Neural crest cell (in vitro differentiated cells): ENCODE measurements at regions not wholly inside any gene's neighbourhood (a gene's known extent, or its start where the extent isn't known, plus 50 kb on each side); places are given as distances from the start of the nearest gene placed in this dataset.

Experiments
- DNase-seq: peaks from one replicate; pipeline ENCODE4 v3.0.0; 2021; ENCODE audit warnings: low read depth, mixed read lengths, low spot score
- H3K27ac Mint-ChIP-seq: one replicate; pipeline ENCODE4 v1.8.0; 2021; ENCODE audit warnings: mild to moderate bottlenecking, mixed read lengths; ENCODE audit not compliant: unreplicated experiment
- H3K27me3 Mint-ChIP-seq: 2 replicates; pipeline ENCODE4 v1.8.0; 2021; ENCODE audit warnings: low read depth, mild to moderate bottlenecking, mixed read lengths
- H3K36me3 Mint-ChIP-seq: 2 replicates; pipeline ENCODE4 v1.8.0; 2021; ENCODE audit warnings: low read depth, mild to moderate bottlenecking, mixed read lengths
- H3K4me1 Mint-ChIP-seq: 2 replicates; pipeline ENCODE4 v1.8.0; 2021; ENCODE audit warnings: mixed read lengths
- H3K4me3 Mint-ChIP-seq: one replicate; pipeline ENCODE4 v1.8.0; 2021; ENCODE audit warnings: mild to moderate bottlenecking, mixed read lengths
- H3K9me3 Mint-ChIP-seq: 2 replicates; pipeline ENCODE4 v1.8.0; 2021; ENCODE audit warnings: mixed read lengths
- TF ChIP-seq, protein P1 (sequence below): fragments of 200-600 bp; sonication (generic); conservative IDR thresholded peaks from 2 replicates; pipeline ENCODE4 v1.5.0; 2021; ENCODE audit warnings: antibody characterized with exemption, mild to moderate bottlenecking

DNA sequence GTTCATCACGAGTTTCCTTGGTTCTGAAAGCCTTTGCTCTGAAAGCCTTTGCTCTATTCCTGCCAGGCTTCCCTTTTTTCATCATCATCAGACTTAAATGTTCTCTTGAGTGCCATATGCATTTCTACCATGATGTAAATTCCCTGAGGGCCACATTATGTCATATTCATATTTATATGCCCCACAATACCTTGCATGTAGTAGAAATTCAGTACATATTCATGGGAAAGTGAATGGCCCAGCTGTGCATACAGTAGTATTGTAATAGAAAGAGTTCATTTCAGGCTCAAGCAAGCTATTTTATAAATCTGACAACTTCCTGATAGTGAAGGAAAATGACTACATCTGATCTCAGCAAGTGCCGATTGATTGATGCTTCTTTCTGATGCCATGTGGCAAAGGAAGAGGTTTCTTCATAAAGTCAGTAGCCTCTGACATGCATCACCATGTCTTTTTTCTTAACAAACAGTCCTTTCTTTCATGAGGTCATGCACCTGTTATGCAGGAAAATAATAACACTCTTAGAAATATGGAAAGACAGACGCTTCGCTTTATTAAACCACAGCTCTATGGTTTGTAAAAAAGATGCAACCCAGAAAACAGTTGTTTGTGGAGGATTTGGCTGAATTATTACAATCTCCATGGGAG, 308.7 kb downstream of the SAMD5 start:
- Mint-ChIP-seq H3K4me3 (no peak overlapping the region), H3K27me3 (peaks cover 63% of the 10 kb centered on the region), H3K27ac (no peak overlapping the region), H3K4me1 (peaks cover 23% of the 10 kb centered on the region), H3K9me3 (no peaks in the 10 kb centered on the region), H3K36me3 (no peaks in the 10 kb centered on the region)
- TF ChIP-seq, protein P1, sequence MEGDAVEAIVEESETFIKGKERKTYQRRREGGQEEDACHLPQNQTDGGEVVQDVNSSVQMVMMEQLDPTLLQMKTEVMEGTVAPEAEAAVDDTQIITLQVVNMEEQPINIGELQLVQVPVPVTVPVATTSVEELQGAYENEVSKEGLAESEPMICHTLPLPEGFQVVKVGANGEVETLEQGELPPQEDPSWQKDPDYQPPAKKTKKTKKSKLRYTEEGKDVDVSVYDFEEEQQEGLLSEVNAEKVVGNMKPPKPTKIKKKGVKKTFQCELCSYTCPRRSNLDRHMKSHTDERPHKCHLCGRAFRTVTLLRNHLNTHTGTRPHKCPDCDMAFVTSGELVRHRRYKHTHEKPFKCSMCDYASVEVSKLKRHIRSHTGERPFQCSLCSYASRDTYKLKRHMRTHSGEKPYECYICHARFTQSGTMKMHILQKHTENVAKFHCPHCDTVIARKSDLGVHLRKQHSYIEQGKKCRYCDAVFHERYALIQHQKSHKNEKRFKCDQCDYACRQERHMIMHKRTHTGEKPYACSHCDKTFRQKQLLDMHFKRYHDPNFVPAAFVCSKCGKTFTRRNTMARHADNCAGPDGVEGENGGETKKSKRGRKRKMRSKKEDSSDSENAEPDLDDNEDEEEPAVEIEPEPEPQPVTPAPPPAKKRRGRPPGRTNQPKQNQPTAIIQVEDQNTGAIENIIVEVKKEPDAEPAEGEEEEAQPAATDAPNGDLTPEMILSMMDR = no peak
- DNase-seq = no peak

DNA sequence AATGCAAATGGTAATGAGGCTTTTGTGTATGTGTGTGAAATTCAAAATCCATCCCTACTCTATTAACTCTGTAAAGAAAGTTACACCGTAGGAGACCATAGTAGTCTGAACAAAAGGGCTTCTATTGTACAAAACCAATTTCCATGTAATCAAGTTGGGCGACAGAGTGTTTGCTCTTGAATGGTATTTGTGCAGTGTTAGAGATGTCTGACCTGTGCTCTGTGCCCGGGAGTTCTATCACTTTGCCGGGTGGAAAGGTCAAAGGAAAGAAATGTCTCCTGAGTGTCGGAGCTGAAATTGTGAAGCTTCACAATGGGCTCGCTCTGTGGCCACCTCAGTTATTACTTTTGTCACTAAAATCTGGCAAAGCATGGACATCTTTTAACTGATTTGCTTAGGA, 312.0 kb downstream of the SAMD5 start:
- no peak for DNase-seq
- Mint-ChIP-seq H3K4me3 (peak overlapping the region; percentile 54), H3K9me3 (no peaks in the 10 kb centered on the region), H3K36me3 (no peaks in the 10 kb centered on the region), H3K4me1 (peaks cover 23% of the 10 kb centered on the region), H3K27ac (no peak overlapping the region), H3K27me3 (peaks cover 57% of the 10 kb centered on the region)
- TF ChIP-seq, protein P1 = no peak

DNA sequence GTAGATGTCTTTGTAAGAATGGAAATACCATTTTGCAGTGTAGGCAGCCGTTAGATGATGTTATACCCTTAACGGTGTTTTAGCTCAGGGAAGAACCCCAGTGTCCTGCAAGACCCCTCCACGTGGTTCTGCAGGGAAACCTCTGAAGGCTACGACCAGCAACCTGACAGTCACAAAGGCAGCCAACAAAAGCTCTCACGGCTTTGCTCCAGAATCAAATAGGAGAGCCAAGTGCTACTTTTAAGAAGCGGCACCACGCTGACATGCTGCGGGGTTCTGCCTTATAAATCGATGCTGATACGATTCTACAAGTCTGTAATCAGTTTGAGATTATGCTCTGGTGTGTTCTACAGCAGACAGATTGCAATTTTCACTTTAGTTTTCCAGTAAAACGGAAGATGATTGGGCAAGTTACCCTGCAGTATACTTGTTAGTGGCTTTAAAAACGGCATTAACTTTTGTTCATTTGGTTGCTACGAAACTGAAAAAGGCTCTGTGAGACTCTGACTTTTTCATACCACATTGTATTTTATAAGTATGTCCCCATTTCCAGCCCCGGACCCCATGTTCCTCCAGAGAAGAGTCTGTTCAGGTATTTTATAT, 312.9 kb downstream of the SAMD5 start:
- H3K4me3 Mint-ChIP-seq = peak overlapping the region; percentile 63
- TF ChIP-seq, protein P1 = no peak
- H3K36me3 Mint-ChIP-seq = no peaks in the 10 kb centered on the region
- peaks cover 55% of the 10 kb centered on the region for H3K27me3 Mint-ChIP-seq
- no peak overlapping the region for H3K27ac Mint-ChIP-seq
- no peaks in the 10 kb centered on the region for H3K9me3 Mint-ChIP-seq
- H3K4me1 Mint-ChIP-seq = peaks cover 23% of the 10 kb centered on the region
- DNase-seq = no peak

DNA sequence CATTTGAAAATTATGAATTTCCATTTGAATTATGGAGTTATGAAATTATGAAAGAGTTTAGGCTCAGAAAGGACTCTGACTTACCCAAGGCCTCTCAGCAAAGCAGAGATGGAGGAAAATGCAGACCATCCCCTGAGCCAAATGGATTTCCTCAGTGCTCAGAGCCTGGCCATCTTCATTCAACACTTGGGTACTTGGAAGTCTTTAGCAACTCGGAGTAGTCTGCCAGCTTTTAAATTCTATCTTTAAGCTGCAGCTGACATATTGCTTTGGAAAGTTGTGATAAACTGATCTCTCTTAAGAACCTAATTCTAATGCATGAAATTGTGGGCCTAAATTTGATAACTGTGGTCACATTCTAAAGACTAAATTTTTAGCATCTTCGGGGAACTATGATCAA, 315.4 kb downstream of the SAMD5 start:
- no peak overlapping the region for H3K27ac Mint-ChIP-seq
- no peaks in the 10 kb centered on the region for H3K36me3 Mint-ChIP-seq
- H3K27me3 Mint-ChIP-seq = peaks cover 36% of the 10 kb centered on the region
- H3K9me3 Mint-ChIP-seq = no peaks in the 10 kb centered on the region
- H3K4me3 Mint-ChIP-seq = no peak overlapping the region
- TF ChIP-seq, protein P1 = no peak
- H3K4me1 Mint-ChIP-seq = peaks cover 22% of the 10 kb centered on the region
- no peak for DNase-seq

DNA sequence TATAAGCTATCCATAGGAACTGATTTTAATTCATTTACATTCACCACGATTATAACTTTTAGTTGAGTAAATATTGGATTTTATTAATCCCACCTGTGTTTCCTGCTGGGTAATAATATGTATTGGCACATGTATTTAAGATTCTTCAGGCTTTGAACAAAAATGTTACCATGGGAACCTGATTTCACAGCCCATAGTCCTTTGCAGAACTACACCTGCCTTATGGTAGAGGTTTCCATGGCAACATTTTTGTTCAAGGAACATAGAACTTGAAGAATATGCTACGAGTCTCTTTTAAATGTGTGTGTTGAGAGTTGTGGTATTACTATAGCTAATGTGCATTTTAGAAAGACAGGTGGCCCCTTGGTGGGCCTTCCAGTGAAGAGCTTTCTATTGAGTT, 317.4 kb downstream of the SAMD5 start:
- Mint-ChIP-seq H3K36me3 (no peaks in the 10 kb centered on the region), H3K4me3 (no peak overlapping the region), H3K9me3 (no peaks in the 10 kb centered on the region), H3K27me3 (peaks cover 21% of the 10 kb centered on the region), H3K27ac (no peak overlapping the region), H3K4me1 (peaks cover 9% of the 10 kb centered on the region)
- TF ChIP-seq, protein P1 = no peak
- no peak for DNase-seq
